ENCODE measurements at regions not wholly inside any gene's neighbourhood (a gene's known extent, or its start where the extent isn't known, plus 50 kb on each side); places are given as distances from the start of the nearest gene placed in this dataset.

DNA sequence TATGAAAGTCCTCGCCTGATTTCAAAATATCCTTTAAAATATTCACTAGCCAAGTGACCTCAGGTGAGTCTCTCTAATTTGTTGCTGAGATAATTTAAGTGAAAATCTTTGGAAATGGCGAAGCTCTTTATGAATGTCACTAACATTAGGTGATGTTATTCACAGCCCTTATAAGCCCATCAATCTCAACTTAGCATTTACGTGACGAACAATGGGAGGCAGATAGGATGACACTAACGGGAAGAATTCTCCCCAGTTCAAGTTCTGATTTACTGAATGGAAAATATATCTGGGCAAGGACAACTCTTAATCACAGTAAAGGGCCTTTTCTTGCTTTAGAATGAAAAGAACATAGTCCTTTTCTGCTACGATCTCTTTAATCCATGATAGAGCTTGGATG lies 378.7 kb downstream of the LIG4 start:
- H3K27me3 ChIP-seq (ENCODE audit: control insufficient read depth, insufficient read depth, low read length) = no peaks in the 10 kb centered on the region
- no peaks in the 10 kb centered on the region for H3K27me3 Mint-ChIP-seq
- H3K9me3 ChIP-seq (ENCODE audit: control insufficient read depth in 2 of 2, low read length in 2 of 2) = no peaks in the 10 kb centered on the region
- no peak overlapping the region for H3K4me3 Mint-ChIP-seq
- ATAC-seq (ENCODE audit: low read depth in 2 of 2) (no peak), DNase-seq (no peak)
- no peak overlapping the region for H3K27ac ChIP-seq (ENCODE audit: insufficient read depth, low read length, poor library complexity, severe bottlenecking)
- no peak overlapping the region for H3K27ac Mint-ChIP-seq
- H3K4me1 Mint-ChIP-seq = no peaks in the 10 kb centered on the region
- no peaks in the 10 kb centered on the region for H3K36me3 ChIP-seq (ENCODE audit: control insufficient read depth, insufficient read depth, low read length)
- H3K4me3 ChIP-seq (ENCODE audit: low read depth, low read length) = no peak overlapping the region
- H3K9me3 Mint-ChIP-seq = peaks cover 0 to 5% (median 1%) of the 10 kb centered on the region in 7 donors
- H3K36me3 Mint-ChIP-seq = no peaks in the 10 kb centered on the region
- H3K4me1 ChIP-seq (ENCODE audit: control insufficient read depth, insufficient read depth, low read length, poor library complexity, severe bottlenecking) = no peaks in the 10 kb centered on the region

GRCh38 chr13:107835339-107836018 lies 379.9 kb downstream of the LIG4 start:
- no peak overlapping the region for H3K27ac ChIP-seq (ENCODE audit: insufficient read depth, low read length, poor library complexity, severe bottlenecking)
- H3K4me3 ChIP-seq (ENCODE audit: low read depth, low read length) = no peak overlapping the region
- H3K36me3 ChIP-seq (ENCODE audit: control insufficient read depth, insufficient read depth, low read length) = no peaks in the 10 kb centered on the region
- H3K4me1 ChIP-seq (ENCODE audit: control insufficient read depth, insufficient read depth, low read length, poor library complexity, severe bottlenecking) = no peaks in the 10 kb centered on the region
- ATAC-seq (ENCODE audit: low read depth in 2 of 2) (no peak), DNase-seq (no peak)
- H3K9me3 Mint-ChIP-seq = peaks cover 0 to 5% (median 3%) of the 10 kb centered on the region in 7 donors
- no peak overlapping the region for H3K4me3 Mint-ChIP-seq
- no peaks in the 10 kb centered on the region for H3K4me1 Mint-ChIP-seq
- no peaks in the 10 kb centered on the region for H3K27me3 Mint-ChIP-seq
- no peaks in the 10 kb centered on the region for H3K9me3 ChIP-seq (ENCODE audit: control insufficient read depth in 2 of 2, low read length in 2 of 2)
- H3K27ac Mint-ChIP-seq = no peak overlapping the region
- no peaks in the 10 kb centered on the region for H3K36me3 Mint-ChIP-seq
- H3K27me3 ChIP-seq (ENCODE audit: control insufficient read depth, insufficient read depth, low read length) = no peaks in the 10 kb centered on the region

GRCh38 chr13:107834717-107835116 lies 380.6 kb downstream of the LIG4 start:
- Mint-ChIP-seq H3K27ac (no peak overlapping the region), H3K4me3 (no peak overlapping the region), H3K9me3 (peaks cover 0 to 6% (median 2%) of the 10 kb centered on the region in 7 donors), H3K27me3 (no peaks in the 10 kb centered on the region), H3K4me1 (no peaks in the 10 kb centered on the region), H3K36me3 (no peaks in the 10 kb centered on the region)
- no peak overlapping the region for H3K27ac ChIP-seq (ENCODE audit: insufficient read depth, low read length, poor library complexity, severe bottlenecking)
- no peak overlapping the region for H3K4me3 ChIP-seq (ENCODE audit: low read depth, low read length)
- H3K27me3 ChIP-seq (ENCODE audit: control insufficient read depth, insufficient read depth, low read length) = no peaks in the 10 kb centered on the region
- no peaks in the 10 kb centered on the region for H3K9me3 ChIP-seq (ENCODE audit: control insufficient read depth in 2 of 2, low read length in 2 of 2)
- H3K36me3 ChIP-seq (ENCODE audit: control insufficient read depth, insufficient read depth, low read length) = no peaks in the 10 kb centered on the region
- DNase-seq (no peak), ATAC-seq (ENCODE audit: low read depth in 2 of 2) (no peak)
- no peaks in the 10 kb centered on the region for H3K4me1 ChIP-seq (ENCODE audit: control insufficient read depth, insufficient read depth, low read length, poor library complexity, severe bottlenecking)

DNA sequence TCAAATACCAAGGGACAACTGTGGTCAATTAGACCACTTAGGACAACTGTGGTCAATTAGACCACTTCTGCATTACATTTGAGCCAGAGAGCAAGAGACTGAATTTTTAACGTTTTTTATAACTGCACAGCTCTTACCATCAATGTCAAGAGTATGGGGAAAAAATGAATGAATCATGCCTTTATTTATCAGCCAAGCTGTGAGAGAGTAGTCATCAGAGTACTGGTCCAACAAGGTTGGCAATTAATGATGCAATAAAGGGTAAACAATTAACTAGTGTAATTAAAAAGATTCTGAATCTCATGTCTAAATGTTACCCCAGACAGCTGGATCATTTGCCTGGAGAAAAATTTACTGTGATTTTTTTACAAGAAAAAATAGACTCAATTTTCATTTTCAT lies 381.1 kb downstream of the LIG4 start:
- Mint-ChIP-seq H3K36me3 (no peaks in the 10 kb centered on the region), H3K9me3 (peaks cover 0 to 7% (median 2%) of the 10 kb centered on the region in 7 donors), H3K4me3 (no peak overlapping the region), H3K27me3 (no peaks in the 10 kb centered on the region), H3K4me1 (no peaks in the 10 kb centered on the region), H3K27ac (peak overlapping the region in 1 of 3 donors; percentile 26)
- Histone ChIP-seq H3K4me3 (ENCODE audit: low read depth, low read length) (no peak overlapping the region), H3K27me3 (ENCODE audit: control insufficient read depth, insufficient read depth, low read length) (no peaks in the 10 kb centered on the region), H3K27ac (ENCODE audit: insufficient read depth, low read length, poor library complexity, severe bottlenecking) (no peak overlapping the region), H3K4me1 (ENCODE audit: control insufficient read depth, insufficient read depth, low read length, poor library complexity, severe bottlenecking) (no peaks in the 10 kb centered on the region), H3K9me3 (ENCODE audit: control insufficient read depth in 2 of 2, low read length in 2 of 2) (no peaks in the 10 kb centered on the region), H3K36me3 (ENCODE audit: control insufficient read depth, insufficient read depth, low read length) (no peaks in the 10 kb centered on the region)
- ATAC-seq (ENCODE audit: low read depth in 2 of 2) = no peak
- DNase-seq = no peak

- DNase-seq = no peak
- H3K36me3 Mint-ChIP-seq = no peaks in the 10 kb centered on the region
- ATAC-seq (ENCODE audit: low read depth in 2 of 2) = no peak
- peaks cover 0 to 7% (median 2%) of the 10 kb centered on the region in 7 donors for H3K9me3 Mint-ChIP-seq
- H3K27me3 Mint-ChIP-seq = no peaks in the 10 kb centered on the region
- H3K9me3 ChIP-seq (ENCODE audit: control insufficient read depth in 2 of 2, low read length in 2 of 2) = no peaks in the 10 kb centered on the region
- H3K27me3 ChIP-seq (ENCODE audit: control insufficient read depth, insufficient read depth, low read length) = no peaks in the 10 kb centered on the region
- H3K36me3 ChIP-seq (ENCODE audit: control insufficient read depth, insufficient read depth, low read length) = no peaks in the 10 kb centered on the region
- no peak overlapping the region for H3K27ac Mint-ChIP-seq
- H3K4me3 Mint-ChIP-seq = no peak overlapping the region
- H3K4me3 ChIP-seq (ENCODE audit: low read depth, low read length) = no peak overlapping the region
- H3K27ac ChIP-seq (ENCODE audit: insufficient read depth, low read length, poor library complexity, severe bottlenecking) = no peak overlapping the region
- H3K4me1 Mint-ChIP-seq = no peaks in the 10 kb centered on the region
- H3K4me1 ChIP-seq (ENCODE audit: control insufficient read depth, insufficient read depth, low read length, poor library complexity, severe bottlenecking) = no peaks in the 10 kb centered on the region
Measured at GRCh38 chr13:107832500-107833100, 382.7 kb downstream of the LIG4 start.

GRCh38 chr13:107830804-107831203 lies 384.5 kb downstream of the LIG4 start:
- Histone ChIP-seq H3K27me3 (ENCODE audit: control insufficient read depth, insufficient read depth, low read length) (no peaks in the 10 kb centered on the region), H3K27ac (ENCODE audit: insufficient read depth, low read length, poor library complexity, severe bottlenecking) (no peak overlapping the region), H3K9me3 (ENCODE audit: control insufficient read depth in 2 of 2, low read length in 2 of 2) (no peaks in the 10 kb centered on the region), H3K4me1 (ENCODE audit: control insufficient read depth, insufficient read depth, low read length, poor library complexity, severe bottlenecking) (no peaks in the 10 kb centered on the region), H3K4me3 (ENCODE audit: low read depth, low read length) (no peak overlapping the region), H3K36me3 (ENCODE audit: control insufficient read depth, insufficient read depth, low read length) (no peaks in the 10 kb centered on the region)
- Mint-ChIP-seq H3K4me3 (no peak overlapping the region), H3K27me3 (no peaks in the 10 kb centered on the region), H3K36me3 (no peaks in the 10 kb centered on the region), H3K9me3 (peaks cover 0 to 7% (median 3%) of the 10 kb centered on the region in 7 donors), H3K4me1 (no peaks in the 10 kb centered on the region), H3K27ac (no peak overlapping the region)
- DNase-seq = no peak
- ATAC-seq (ENCODE audit: low read depth in 2 of 2) = no peak

- H3K9me3 ChIP-seq (ENCODE audit: control insufficient read depth in 2 of 2, low read length in 2 of 2) = no peaks in the 10 kb centered on the region
- Mint-ChIP-seq H3K9me3 (peaks cover 0 to 10% (median 5%) of the 10 kb centered on the region in 7 donors), H3K4me3 (no peak overlapping the region), H3K4me1 (no peaks in the 10 kb centered on the region), H3K36me3 (no peaks in the 10 kb centered on the region), H3K27ac (no peak overlapping the region), H3K27me3 (no peaks in the 10 kb centered on the region)
- DNase-seq = no peak
- no peaks in the 10 kb centered on the region for H3K27me3 ChIP-seq (ENCODE audit: control insufficient read depth, insufficient read depth, low read length)
- no peak for ATAC-seq (ENCODE audit: low read depth in 2 of 2)
- no peaks in the 10 kb centered on the region for H3K4me1 ChIP-seq (ENCODE audit: control insufficient read depth, insufficient read depth, low read length, poor library complexity, severe bottlenecking)
- no peak overlapping the region for H3K4me3 ChIP-seq (ENCODE audit: low read depth, low read length)
- no peaks in the 10 kb centered on the region for H3K36me3 ChIP-seq (ENCODE audit: control insufficient read depth, insufficient read depth, low read length)
- no peak overlapping the region for H3K27ac ChIP-seq (ENCODE audit: insufficient read depth, low read length, poor library complexity, severe bottlenecking)
Measured at GRCh38 chr13:107827840-107828549, 387.3 kb downstream of the LIG4 start.

Measured in CD4-positive, CD25-positive, alpha-beta regulatory T cell (primary cell).